ENCODE measurements at regions not wholly inside any gene's neighbourhood (a gene's known extent, or its start where the extent isn't known, plus 50 kb on each side); places are given as distances from the start of the nearest gene placed in this dataset.

- TF ChIP-seq EZH2phosphoT487 (IDR thresholded peaks at IDR 0.05; ENCODE audit: insufficient read depth, low read depth) (no peak), EZH2 (IDR thresholded peaks at IDR 0.05; ENCODE audit: insufficient read depth, poor library complexity, severe bottlenecking) (no peak)
Measured at GRCh38 chr13:50631041-50631440, 212.5 kb downstream of the DLEU7 start.

Measured in GM23248 (cell line).